AG04450 (cell line): ENCODE measurements at regions not wholly inside any gene's neighbourhood (a gene's known extent, or its start where the extent isn't known, plus 50 kb on each side); places are given as distances from the start of the nearest gene placed in this dataset.

Experiments
- CTCF ChIA-PET: fragments of 300-600, 350-600 bp; formaldehyde crosslinking; extraction: SDS; loops from one replicate; lab custom pipeline; 2022; ENCODE audit warnings: antibody characterized with exemption, inconsistent platforms; lab: Charles Lee
- POLR2A ChIA-PET: fragments of 350-600 bp; formaldehyde crosslinking; extraction: SDS; loops from one replicate; lab custom pipeline; 2021; ENCODE audit warnings: antibody characterized with exemption, inconsistent platforms; lab: Yijun Ruan, JAX
- DNase-seq: peaks from one replicate; pipeline ENCODE4 v3.0.0-alpha.2; 2011; ENCODE audit warnings: low read depth, low spot score
- H3K27ac ChIP-seq: one replicate; pipeline ENCODE4 v1.5.1; 2012; ENCODE audit warnings: low read depth, low read length, control low read depth
- H3K27me3 ChIP-seq: one replicate; pipeline ENCODE4 v1.6.0; 2012; ENCODE audit warnings: low read length; ENCODE audit not compliant: control insufficient read depth, insufficient read depth
- H3K4me3 ChIP-seq: 2 replicates; pipeline ENCODE4 v1.5.1; 2011; ENCODE audit warnings: mild to moderate bottlenecking, low read depth, low read length, control low read depth
- H3K9me3 ChIP-seq: 2 replicates; pipeline ENCODE4 v1.5.1; 2012; ENCODE audit warnings: low read length; ENCODE audit not compliant: control insufficient read depth, insufficient read depth
- CTCF ChIP-seq: IDR thresholded peaks from 2 replicates; pipeline ENCODE4 v1.5.1; 2011; ENCODE audit warnings: low read depth, low read length, control low read depth, inconsistent platforms

GRCh38 chr5:68381909-68382308 lies 166.4 kb downstream of the PIK3R1 start:
- DNase-seq = no peak
- ChIA-PET POLR2A (no interaction called here), CTCF (no interaction called here)
- Histone ChIP-seq H3K4me3 (no peak overlapping the region), H3K27me3 (no peaks in the 10 kb centered on the region), H3K27ac (no peak overlapping the region), H3K9me3 (no peaks in the 10 kb centered on the region)
- TF ChIP-seq CTCF = no peak

GRCh38 chr5:68382640-68383039 lies 167.1 kb downstream of the PIK3R1 start:
- DNase-seq = no peak
- CTCF ChIA-PET = no interaction called here
- H3K9me3 ChIP-seq = no peaks in the 10 kb centered on the region
- POLR2A ChIA-PET = no interaction called here
- no peak overlapping the region for H3K27ac ChIP-seq
- TF ChIP-seq CTCF = no peak
- H3K27me3 ChIP-seq = no peaks in the 10 kb centered on the region
- no peak overlapping the region for H3K4me3 ChIP-seq

GRCh38 chr5:68383888-68384310 lies 168.3 kb downstream of the PIK3R1 start:
- Histone ChIP-seq H3K4me3 (no peak overlapping the region), H3K9me3 (no peaks in the 10 kb centered on the region), H3K27ac (no peak overlapping the region), H3K27me3 (no peaks in the 10 kb centered on the region)
- POLR2A ChIA-PET = no interaction called here
- no peak for TF ChIP-seq CTCF
- CTCF ChIA-PET = no interaction called here
- no peak for DNase-seq

- Histone ChIP-seq H3K4me3 (no peak overlapping the region), H3K27ac (no peak overlapping the region), H3K9me3 (no peaks in the 10 kb centered on the region), H3K27me3 (no peaks in the 10 kb centered on the region)
- DNase-seq = no peak
- no peak for TF ChIP-seq CTCF
- ChIA-PET CTCF (no interaction called here), POLR2A (no interaction called here)
Observed at GRCh38 chr5:68384936-68385594, 169.5 kb downstream of the PIK3R1 start.

GRCh38 chr5:68385936-68386335 lies 170.4 kb downstream of the PIK3R1 start:
- DNase-seq = no peak
- TF ChIP-seq CTCF = no peak
- Histone ChIP-seq H3K27ac (no peak overlapping the region), H3K27me3 (no peaks in the 10 kb centered on the region), H3K9me3 (no peaks in the 10 kb centered on the region), H3K4me3 (no peak overlapping the region)
- ChIA-PET POLR2A (no interaction called here), CTCF (no interaction called here)
